T-helper 1 cell treated with Interleukin-12 subunit alpha and Interleukin-12 subunit beta and Interleukin-4 antibody, amounts not matched to agents 30 μg/mL and 1 μg/mL, for 36 hours (primary cell): ENCODE measurements at regions not wholly inside any gene's neighbourhood (a gene's known extent, or its start where the extent isn't known, plus 50 kb on each side); places are given as distances from the start of the nearest gene placed in this dataset.

Experiments used
- H3K27ac Mint-ChIP-seq: one replicate; pipeline ENCODE4 v1.8.0; 2021; ENCODE audit warnings: mild to moderate bottlenecking, mixed read lengths
- H3K27me3 Mint-ChIP-seq: one replicate; pipeline ENCODE4 v1.8.0; 2021; ENCODE audit warnings: low read depth, mixed read lengths
- H3K36me3 Mint-ChIP-seq: one replicate; pipeline ENCODE4 v1.8.0; 2021; ENCODE audit warnings: low read depth, mixed read lengths
- H3K4me1 Mint-ChIP-seq: one replicate; pipeline ENCODE4 v1.8.0; 2021; ENCODE audit warnings: low read depth, mixed read lengths
- H3K4me3 Mint-ChIP-seq: one replicate; pipeline ENCODE4 v1.8.0; 2021; ENCODE audit warnings: mild to moderate bottlenecking, moderate library complexity, mixed read lengths
- H3K9me3 Mint-ChIP-seq: one replicate; pipeline ENCODE4 v1.8.0; 2021; ENCODE audit warnings: mixed read lengths

DNA sequence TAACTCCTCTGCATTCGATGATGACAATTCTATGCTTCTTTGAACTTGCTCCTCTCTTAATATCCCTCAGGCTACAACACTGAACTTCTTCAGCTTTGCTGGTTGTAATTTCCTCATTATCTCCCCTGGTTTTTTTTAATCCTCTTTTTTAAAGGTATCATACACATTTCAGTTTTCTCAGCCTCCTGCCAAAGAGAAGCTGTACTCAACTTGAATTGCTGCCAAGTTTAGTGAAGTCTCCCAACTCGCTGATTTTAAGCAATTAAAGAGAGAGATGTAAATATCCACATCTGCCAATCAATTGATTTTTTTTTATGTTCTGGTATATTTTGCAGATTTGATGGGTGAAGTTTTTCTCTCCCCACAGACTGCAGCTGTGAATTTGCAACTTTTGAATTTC is 817.8 kb downstream of the GALC start:
- H3K9me3 Mint-ChIP-seq = peaks cover 18% of the 10 kb centered on the region
- H3K4me3 Mint-ChIP-seq = no peak overlapping the region
- no peaks in the 10 kb centered on the region for H3K27me3 Mint-ChIP-seq
- H3K36me3 Mint-ChIP-seq = no peaks in the 10 kb centered on the region
- H3K27ac Mint-ChIP-seq = no peak overlapping the region
- no peaks in the 10 kb centered on the region for H3K4me1 Mint-ChIP-seq

DNA sequence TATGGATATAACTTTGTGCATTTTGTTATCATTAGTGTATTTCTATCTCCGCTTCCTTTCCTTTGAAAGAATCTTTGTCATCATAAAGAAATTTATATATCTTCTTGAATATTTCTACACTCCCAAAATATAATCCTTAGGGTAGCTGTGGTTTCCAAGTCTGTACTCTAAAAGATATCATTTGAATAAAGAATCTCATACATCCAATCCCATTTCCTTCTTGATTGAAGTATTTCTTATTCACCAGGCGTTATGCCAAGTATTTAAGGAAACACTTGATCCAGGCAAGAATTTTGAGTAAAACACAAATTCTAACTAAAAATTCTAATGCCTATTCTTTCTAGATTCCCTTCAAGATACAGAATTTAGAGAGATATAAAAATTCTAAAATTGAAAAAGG is 821.8 kb downstream of the GALC start:
- no peaks in the 10 kb centered on the region for H3K36me3 Mint-ChIP-seq
- no peaks in the 10 kb centered on the region for H3K4me1 Mint-ChIP-seq
- H3K9me3 Mint-ChIP-seq = peaks cover 9% of the 10 kb centered on the region
- no peak overlapping the region for H3K4me3 Mint-ChIP-seq
- no peak overlapping the region for H3K27ac Mint-ChIP-seq
- H3K27me3 Mint-ChIP-seq = no peaks in the 10 kb centered on the region

DNA sequence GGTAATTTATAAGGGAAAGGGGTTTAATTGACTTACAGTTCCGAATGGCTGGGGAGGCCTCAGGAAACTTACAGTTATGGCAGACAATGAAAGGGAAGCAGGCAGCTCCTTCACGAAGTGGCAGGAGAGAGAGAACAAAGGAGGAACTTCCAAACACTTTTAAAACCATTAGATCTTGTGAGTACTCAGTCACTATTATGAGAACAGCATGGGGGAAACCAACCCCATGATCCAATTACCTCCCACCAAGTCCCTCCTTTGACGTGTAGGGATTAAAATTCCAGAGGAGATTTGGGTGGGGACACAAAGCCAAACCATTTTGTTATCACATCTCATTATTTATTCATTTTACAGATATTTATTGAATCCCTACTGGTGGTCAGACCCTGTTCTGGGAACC is 822.8 kb downstream of the GALC start:
- Mint-ChIP-seq H3K4me3 (no peak overlapping the region), H3K36me3 (no peaks in the 10 kb centered on the region)

DNA sequence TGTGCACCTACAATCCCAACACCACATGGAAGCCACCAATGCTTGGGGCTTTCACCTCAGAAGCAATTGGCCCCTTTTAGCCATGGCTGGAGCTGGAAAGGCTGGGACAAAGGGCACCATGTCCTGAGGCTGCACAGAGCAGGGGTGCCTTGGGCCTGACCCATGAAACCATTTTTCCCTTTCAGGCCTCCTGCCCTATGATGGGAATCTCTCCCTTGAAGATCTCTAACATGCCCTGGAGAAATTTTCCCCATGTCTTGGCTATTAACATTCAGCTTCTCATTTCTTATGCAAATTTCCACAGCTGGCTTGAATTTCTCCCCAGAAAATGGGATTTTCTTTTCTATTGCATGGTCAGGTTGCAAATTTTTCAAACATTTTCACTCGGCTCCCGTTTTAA is 823.6 kb downstream of the GALC start:
- Mint-ChIP-seq H3K27ac (no peak overlapping the region), H3K36me3 (no peaks in the 10 kb centered on the region), H3K4me3 (no peak overlapping the region), H3K9me3 (peaks cover 8% of the 10 kb centered on the region), H3K4me1 (no peaks in the 10 kb centered on the region), H3K27me3 (no peaks in the 10 kb centered on the region)

More for the DNA sequence above, 822.8 kb downstream of the GALC start:
- Mint-ChIP-seq H3K4me1 (no peaks in the 10 kb centered on the region), H3K27me3 (no peaks in the 10 kb centered on the region), H3K27ac (no peak overlapping the region), H3K9me3 (peaks cover 8% of the 10 kb centered on the region)

DNA sequence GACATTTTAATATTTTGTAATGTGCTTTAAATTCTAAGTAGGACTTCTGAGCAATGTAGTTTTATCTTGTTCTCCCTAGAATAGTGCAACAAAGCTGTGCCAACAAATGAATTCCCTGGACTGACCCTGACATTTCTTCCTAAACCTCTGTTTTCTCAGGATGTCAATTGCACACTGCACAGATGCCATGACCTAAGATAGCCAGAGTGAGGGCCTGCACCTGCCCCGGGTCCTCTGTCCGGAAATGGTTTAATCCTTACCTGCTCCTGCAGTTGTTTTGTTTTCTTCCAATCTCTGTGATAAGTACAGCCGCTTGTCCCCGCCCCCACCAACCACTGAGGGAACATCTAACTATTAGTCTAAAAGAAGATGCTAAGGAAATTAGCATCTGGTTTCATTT is 831.5 kb downstream of the GALC start:
- no peaks in the 10 kb centered on the region for H3K36me3 Mint-ChIP-seq
- H3K27ac Mint-ChIP-seq = no peak overlapping the region
- peaks cover 12% of the 10 kb centered on the region for H3K9me3 Mint-ChIP-seq
- no peaks in the 10 kb centered on the region for H3K27me3 Mint-ChIP-seq
- H3K4me3 Mint-ChIP-seq = no peak overlapping the region
- no peaks in the 10 kb centered on the region for H3K4me1 Mint-ChIP-seq

DNA sequence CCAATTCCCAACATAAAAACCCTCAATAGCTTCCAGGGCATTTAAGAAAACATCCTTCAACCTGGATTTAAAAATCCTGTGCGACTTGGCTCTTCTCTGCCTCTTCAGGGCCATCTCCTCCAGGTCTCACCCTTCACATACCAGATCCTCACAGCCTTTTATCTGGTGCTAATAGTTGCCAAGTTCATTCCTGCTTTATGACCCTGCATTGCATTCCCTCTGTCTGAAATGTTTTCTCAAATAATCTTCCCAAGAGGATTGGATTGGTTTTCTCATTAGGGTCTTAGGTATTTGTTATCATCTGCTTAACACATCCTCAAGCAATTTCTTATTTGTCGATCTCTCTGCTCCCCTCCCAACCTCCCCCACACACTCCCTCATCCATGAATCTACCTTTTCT is 832.0 kb downstream of the GALC start:
- Mint-ChIP-seq H3K36me3 (no peaks in the 10 kb centered on the region), H3K27ac (no peak overlapping the region), H3K27me3 (no peaks in the 10 kb centered on the region), H3K4me3 (no peak overlapping the region), H3K9me3 (peaks cover 12% of the 10 kb centered on the region), H3K4me1 (no peaks in the 10 kb centered on the region)

DNA sequence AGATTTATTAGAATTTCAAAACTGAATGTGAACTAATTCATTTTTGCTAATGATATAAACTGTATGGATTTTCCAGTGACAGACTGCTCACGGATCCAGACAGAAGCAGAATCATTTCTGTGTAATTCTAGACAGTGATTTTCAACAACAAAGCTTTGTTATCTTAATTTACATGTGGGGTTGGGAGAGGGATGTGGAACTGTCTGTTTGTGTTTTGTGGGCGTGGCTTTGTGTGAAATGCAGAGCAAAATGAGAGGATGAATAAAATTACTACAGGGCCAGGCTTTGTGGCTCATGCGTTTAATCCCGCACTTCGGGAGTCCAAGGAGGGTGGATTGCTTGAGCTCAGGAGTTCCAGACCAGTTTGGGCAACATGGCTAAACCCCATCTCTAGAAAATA is 834.7 kb downstream of the GALC start:
- no peak overlapping the region for H3K27ac Mint-ChIP-seq
- H3K9me3 Mint-ChIP-seq = peaks cover 3% of the 10 kb centered on the region
- H3K27me3 Mint-ChIP-seq = no peaks in the 10 kb centered on the region
- no peaks in the 10 kb centered on the region for H3K4me1 Mint-ChIP-seq
- H3K4me3 Mint-ChIP-seq = no peak overlapping the region
- H3K36me3 Mint-ChIP-seq = no peaks in the 10 kb centered on the region

DNA sequence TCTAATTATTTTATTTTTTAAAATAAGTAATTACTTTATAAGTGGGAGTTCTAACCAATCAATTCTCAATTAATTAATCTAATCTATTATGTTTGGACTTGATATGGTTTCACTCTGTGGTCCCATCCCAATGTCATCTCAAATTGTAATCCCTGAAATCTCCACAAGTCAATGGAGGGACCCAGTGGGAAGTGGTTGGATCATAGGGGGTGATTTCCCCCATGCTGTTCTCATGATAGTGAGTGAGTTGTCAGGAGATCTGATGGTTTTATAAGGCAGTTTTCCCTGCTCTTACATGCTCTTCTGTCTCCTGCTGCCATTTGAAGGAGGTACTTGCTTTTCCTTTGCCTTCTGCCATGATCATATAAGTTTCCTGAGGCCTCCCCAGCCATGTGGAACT is 836.1 kb downstream of the GALC start:
- H3K27ac Mint-ChIP-seq = no peak overlapping the region

DNA sequence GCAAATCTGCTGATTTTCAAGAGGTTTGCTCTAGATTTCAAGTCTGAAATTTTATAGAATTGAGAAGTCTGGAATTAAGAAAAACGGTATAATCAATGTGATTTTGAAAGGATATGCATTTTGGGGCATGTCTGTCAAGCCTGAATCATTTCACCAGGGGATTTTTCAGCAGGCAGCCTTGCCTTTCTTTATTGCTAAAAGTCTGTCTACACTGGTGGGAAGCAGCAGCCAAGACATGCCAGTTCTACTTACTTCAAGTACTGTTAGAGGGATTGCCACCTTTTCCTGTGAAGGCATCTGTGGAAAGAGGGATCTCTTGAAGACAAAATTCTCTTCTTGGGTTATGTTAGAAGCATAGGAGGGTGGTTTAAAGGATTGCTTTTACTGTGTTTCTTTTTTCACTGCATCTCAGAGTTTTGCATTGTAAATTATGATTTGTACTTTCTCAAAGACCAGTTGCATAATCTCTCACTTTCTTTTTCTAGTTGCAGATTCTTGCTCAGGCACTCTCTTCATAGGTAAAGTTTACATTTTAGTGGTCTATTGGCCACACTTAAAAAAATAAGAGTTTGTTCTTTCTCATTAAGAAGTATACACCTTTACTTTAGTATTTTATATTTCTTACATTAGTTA is 837.0 kb downstream of the GALC start:
- H3K9me3 Mint-ChIP-seq = peaks cover 7% of the 10 kb centered on the region
- no peaks in the 10 kb centered on the region for H3K36me3 Mint-ChIP-seq
- H3K27ac Mint-ChIP-seq = no peak overlapping the region
- H3K4me1 Mint-ChIP-seq = no peaks in the 10 kb centered on the region
- H3K4me3 Mint-ChIP-seq = no peak overlapping the region
- no peaks in the 10 kb centered on the region for H3K27me3 Mint-ChIP-seq

More for the DNA sequence above, 836.1 kb downstream of the GALC start:
- H3K27me3 Mint-ChIP-seq = no peaks in the 10 kb centered on the region
- no peak overlapping the region for H3K4me3 Mint-ChIP-seq
- H3K9me3 Mint-ChIP-seq = peaks cover 4% of the 10 kb centered on the region
- no peaks in the 10 kb centered on the region for H3K36me3 Mint-ChIP-seq
- H3K4me1 Mint-ChIP-seq = no peaks in the 10 kb centered on the region

DNA sequence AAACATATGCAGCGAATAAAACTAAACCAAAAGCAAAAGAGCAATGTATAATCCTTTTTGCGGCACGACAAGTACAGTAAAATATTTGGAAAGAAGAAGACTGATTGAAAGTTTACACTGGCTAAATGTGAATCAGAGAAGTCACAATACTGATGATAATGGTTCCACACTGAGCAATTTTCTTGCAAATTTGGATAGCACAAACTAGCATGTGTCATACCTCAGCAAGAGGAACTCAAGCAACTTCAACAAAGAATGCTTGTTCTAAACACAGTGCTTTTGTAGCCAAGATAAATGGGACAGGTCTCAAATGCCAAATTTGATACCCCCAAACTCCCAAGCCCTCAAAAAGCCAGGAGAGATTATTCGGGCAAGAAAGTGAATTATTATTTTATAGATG is 839.1 kb downstream of the GALC start:
- H3K9me3 Mint-ChIP-seq = peaks cover 7% of the 10 kb centered on the region
- no peak overlapping the region for H3K27ac Mint-ChIP-seq
- no peaks in the 10 kb centered on the region for H3K36me3 Mint-ChIP-seq
- H3K27me3 Mint-ChIP-seq = no peaks in the 10 kb centered on the region
- H3K4me1 Mint-ChIP-seq = no peaks in the 10 kb centered on the region
- no peak overlapping the region for H3K4me3 Mint-ChIP-seq

DNA sequence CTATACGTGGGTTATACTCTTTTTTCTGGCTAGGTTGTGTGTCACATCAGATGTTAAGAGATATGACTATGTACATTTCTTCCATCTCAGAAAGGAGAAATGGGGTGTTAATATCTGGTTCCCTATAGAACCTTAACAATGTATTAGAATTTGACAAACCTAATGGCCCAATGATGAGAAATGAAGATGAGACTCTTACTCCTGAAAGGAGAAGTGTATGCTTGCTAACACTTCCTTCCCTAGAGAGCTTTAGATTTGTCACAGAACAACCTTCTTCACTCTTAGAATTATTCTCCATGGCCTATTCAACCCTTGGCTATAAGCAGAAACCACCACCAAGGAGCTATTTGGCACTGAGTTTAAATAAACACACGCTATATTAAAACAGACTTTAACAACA is 839.6 kb downstream of the GALC start:
- Mint-ChIP-seq H3K36me3 (no peaks in the 10 kb centered on the region), H3K27ac (no peak overlapping the region), H3K4me3 (no peak overlapping the region), H3K27me3 (no peaks in the 10 kb centered on the region), H3K9me3 (peaks cover 9% of the 10 kb centered on the region), H3K4me1 (no peaks in the 10 kb centered on the region)

DNA sequence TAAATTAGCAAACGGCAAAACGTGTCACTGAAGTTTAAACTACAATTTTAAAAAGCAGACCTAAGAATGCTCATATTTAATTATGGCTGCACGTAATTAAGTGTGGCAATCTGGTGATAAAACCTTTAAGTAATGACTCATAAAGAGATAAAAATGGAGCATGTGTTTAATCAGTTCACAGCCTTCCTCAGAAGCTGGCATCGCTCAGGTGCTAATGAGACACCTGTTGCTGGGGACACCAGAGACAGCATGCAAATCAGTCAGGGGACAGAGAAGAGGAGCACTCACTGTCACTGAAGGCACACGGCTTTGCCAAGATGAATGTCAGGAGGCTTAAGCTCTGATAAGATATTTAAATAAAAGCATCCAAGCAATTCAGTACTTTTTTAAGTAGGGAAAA is 840.3 kb downstream of the GALC start:
- no peak overlapping the region for H3K4me3 Mint-ChIP-seq
- H3K27me3 Mint-ChIP-seq = no peaks in the 10 kb centered on the region
- H3K4me1 Mint-ChIP-seq = no peaks in the 10 kb centered on the region
- no peaks in the 10 kb centered on the region for H3K36me3 Mint-ChIP-seq
- peaks cover 12% of the 10 kb centered on the region for H3K9me3 Mint-ChIP-seq
- no peak overlapping the region for H3K27ac Mint-ChIP-seq

DNA sequence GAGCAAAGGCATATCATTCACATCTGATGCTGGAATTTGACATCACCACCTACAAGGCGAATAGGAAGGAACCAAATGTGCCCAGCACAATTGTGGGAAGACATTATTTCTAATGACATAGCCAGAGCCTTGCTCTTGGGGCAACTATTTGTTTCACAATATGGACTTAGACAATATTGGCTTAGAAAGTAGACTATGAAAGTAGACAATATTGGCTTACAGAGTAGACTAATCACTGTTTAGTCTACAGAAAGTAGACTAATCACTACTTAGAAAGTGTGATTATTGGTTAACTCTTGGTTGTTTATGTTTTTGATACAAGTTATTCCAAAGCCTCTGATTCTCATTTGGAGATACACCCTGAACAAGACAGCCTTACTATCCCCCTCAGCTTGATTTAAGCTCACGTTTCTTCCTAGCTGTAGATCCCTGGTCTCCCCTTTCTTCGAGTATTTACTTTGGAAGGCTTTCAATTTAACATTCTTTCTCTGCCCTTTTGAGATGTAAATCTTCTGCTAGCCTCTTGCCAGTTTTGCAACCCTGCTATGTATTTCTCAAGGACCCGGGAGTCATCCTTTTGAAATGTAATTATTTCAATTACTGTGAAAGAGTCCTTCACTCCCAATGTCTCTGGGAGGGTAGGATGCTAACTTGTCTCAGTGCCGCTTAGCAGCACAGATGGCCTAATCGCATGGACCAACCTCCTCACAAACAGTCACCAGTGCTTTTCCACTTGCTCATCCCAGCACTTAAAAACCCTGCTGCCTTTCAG is 843.2 kb downstream of the GALC start:
- peaks cover 16% of the 10 kb centered on the region for H3K9me3 Mint-ChIP-seq
- H3K36me3 Mint-ChIP-seq = no peaks in the 10 kb centered on the region
- H3K27me3 Mint-ChIP-seq = no peaks in the 10 kb centered on the region
- no peak overlapping the region for H3K4me3 Mint-ChIP-seq
- H3K4me1 Mint-ChIP-seq = no peaks in the 10 kb centered on the region
- H3K27ac Mint-ChIP-seq = no peak overlapping the region

DNA sequence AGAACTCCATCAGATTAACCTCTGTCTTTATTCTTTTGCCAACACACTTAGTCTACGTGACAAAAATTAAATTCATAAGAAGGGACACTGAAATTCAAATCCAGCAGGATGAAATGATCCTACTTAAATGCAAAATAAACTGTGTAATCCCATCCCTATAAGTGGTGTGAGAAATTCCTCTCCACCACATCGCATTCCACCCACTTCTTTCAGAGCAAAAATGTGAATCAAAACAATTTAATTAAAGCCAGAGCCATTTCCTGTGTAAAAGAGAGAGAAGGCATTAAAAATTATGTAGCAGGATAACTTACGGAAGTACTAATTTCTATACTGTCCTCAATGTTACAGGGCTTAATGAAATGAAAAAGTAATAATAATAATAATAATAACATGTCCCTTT is 844.3 kb downstream of the GALC start:
- Mint-ChIP-seq H3K27ac (no peak overlapping the region), H3K4me1 (no peaks in the 10 kb centered on the region), H3K4me3 (no peak overlapping the region), H3K36me3 (no peaks in the 10 kb centered on the region), H3K9me3 (peaks cover 16% of the 10 kb centered on the region), H3K27me3 (no peaks in the 10 kb centered on the region)

DNA sequence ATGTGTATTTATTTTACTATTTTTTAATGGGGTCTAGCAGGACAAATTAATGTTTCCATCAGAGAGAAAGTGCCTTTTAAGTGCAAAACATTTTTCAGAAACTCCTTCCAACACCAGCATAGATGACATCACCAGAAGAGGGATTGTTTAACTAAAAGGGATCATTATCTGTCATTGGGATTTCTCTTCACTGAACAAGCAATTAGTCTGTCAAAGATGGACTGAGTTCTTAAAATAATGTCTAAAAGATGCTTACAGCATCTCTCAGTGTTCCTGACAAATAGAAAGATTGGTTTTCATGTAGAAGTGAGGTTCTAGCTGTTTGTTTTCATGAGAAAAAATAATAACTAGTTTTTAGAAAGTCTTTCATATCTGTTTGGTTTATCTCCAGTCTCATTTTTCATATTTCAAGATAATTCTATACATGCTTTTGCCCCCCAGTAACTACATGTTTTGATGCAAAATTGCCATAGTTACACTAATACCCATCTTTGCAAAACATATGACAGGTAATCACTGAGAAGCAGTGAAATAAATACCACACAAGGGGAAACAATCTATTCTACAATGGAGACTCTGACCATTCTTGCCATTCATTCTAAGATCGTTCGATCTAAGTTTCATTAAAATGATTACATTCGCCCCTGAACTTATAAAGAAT is 850.3 kb downstream of the GALC start:
- Mint-ChIP-seq H3K36me3 (no peaks in the 10 kb centered on the region), H3K27ac (no peak overlapping the region), H3K9me3 (peaks cover 16% of the 10 kb centered on the region), H3K4me3 (no peak overlapping the region), H3K4me1 (no peaks in the 10 kb centered on the region), H3K27me3 (no peaks in the 10 kb centered on the region)
